ENCODE measurements at regions not wholly inside any gene's neighbourhood (a gene's known extent, or its start where the extent isn't known, plus 50 kb on each side); places are given as distances from the start of the nearest gene placed in this dataset.

GRCh38 chr5:44933686-44934085 lies 124.9 kb downstream of the MRPS30 start:
- no peak overlapping the region for H3K4me3 ChIP-seq (ENCODE audit: low read depth, low read length)
- TF ChIP-seq, protein P1, sequence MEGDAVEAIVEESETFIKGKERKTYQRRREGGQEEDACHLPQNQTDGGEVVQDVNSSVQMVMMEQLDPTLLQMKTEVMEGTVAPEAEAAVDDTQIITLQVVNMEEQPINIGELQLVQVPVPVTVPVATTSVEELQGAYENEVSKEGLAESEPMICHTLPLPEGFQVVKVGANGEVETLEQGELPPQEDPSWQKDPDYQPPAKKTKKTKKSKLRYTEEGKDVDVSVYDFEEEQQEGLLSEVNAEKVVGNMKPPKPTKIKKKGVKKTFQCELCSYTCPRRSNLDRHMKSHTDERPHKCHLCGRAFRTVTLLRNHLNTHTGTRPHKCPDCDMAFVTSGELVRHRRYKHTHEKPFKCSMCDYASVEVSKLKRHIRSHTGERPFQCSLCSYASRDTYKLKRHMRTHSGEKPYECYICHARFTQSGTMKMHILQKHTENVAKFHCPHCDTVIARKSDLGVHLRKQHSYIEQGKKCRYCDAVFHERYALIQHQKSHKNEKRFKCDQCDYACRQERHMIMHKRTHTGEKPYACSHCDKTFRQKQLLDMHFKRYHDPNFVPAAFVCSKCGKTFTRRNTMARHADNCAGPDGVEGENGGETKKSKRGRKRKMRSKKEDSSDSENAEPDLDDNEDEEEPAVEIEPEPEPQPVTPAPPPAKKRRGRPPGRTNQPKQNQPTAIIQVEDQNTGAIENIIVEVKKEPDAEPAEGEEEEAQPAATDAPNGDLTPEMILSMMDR (IDR thresholded peaks at IDR 0.05; ENCODE audit: insufficient read depth, low read depth, low read length): no peak
- DNase-seq (ENCODE audit: low read depth): no peak

DNA sequence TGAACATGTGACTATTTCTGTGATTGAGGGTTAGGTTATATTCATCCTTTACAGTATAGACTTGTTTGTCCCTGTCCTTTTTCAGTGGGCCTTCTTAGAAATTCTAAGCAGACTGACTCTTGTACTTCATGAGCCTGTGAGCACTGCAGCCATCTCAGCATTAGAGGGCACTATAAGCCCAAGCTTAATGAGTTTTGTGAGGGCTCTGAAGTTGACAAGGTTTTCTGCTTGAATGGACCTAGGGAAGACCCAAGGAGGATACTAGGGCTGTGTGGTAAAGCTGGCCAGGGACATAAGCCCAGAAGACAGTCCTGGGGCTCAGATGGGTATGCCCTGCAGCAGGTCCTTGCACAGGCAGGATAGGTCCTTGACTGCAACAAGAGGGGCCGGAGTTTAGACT lies 126.5 kb downstream of the MRPS30 start:
- no peak for DNase-seq (ENCODE audit: low read depth)

GRCh38 chr5:44935871-44936270 lies 127.1 kb downstream of the MRPS30 start:
- no peak for DNase-seq (ENCODE audit: low read depth)
- TF ChIP-seq, protein P1 (IDR thresholded peaks at IDR 0.05; ENCODE audit: insufficient read depth, low read depth, low read length): no peak

More for the DNA sequence above, 126.5 kb downstream of the MRPS30 start:
- TF ChIP-seq, protein P1 (IDR thresholded peaks at IDR 0.05; ENCODE audit: insufficient read depth, low read depth, low read length): no peak
- no peak overlapping the region for H3K4me3 ChIP-seq (ENCODE audit: low read depth, low read length)

DNA sequence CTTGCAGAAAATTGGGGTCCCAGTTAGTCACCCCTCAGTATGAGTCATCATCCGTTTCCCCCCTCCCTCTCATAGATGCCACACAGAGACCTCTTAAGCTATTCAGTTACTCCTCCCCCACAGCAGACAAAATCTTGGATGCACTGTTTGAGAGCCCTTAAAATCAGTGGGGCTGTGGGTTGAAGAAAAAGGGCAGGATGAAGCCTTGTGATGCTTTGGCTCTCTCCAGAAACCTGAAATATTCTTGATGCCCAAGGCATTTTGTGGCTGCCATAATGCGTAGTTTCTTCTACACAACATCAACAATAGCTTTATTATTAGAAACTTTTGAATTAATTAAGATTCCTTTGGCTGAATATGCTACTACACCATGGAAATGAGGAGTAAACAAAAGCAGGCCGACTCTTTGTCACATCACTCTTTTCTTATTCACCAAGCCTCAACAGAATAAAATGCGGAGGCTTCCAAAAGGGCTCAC lies 133.8 kb downstream of the MRPS30 start:
- H3K4me3 ChIP-seq (ENCODE audit: low read depth, low read length): no peak overlapping the region
- no peak for DNase-seq (ENCODE audit: low read depth)
- TF ChIP-seq, protein P1 (IDR thresholded peaks at IDR 0.05; ENCODE audit: insufficient read depth, low read depth, low read length): no peak

More at GRCh38 chr5:44935871-44936270, 127.1 kb downstream of the MRPS30 start:
- H3K4me3 ChIP-seq (ENCODE audit: low read depth, low read length): no peak overlapping the region

- H3K4me3 ChIP-seq (ENCODE audit: low read depth, low read length): no peak overlapping the region
- TF ChIP-seq, protein P1 (IDR thresholded peaks at IDR 0.05; ENCODE audit: insufficient read depth, low read depth, low read length): no peak
- DNase-seq (ENCODE audit: low read depth): no peak
These were observed 134.9 kb downstream of the MRPS30 start for GRCh38 chr5:44943647-44944046.

DNA sequence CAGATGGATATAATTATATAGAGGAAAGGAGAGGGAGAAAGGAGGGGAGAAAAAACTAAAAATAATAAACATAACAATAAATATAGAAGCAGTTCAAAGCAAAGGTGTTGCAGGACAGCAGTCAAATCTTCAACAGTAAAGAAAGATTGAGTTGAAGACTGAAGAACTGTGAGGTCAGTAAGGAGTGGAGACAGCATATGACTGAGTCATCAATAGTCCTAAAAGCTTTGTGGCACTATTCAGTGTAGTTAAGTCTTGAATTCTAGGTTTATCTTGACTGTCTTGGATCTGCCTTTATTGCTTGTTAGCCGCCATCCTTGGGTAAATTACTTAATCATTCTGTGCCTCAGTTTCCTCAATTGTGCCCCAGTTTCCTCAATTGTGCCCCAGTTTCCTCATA lies 137.0 kb downstream of the MRPS30 start:
- DNase-seq (ENCODE audit: low read depth): no peak

More for the DNA sequence above, 137.0 kb downstream of the MRPS30 start:
- no peak overlapping the region for H3K4me3 ChIP-seq (ENCODE audit: low read depth, low read length)
- TF ChIP-seq, protein P1 (IDR thresholded peaks at IDR 0.05; ENCODE audit: insufficient read depth, low read depth, low read length): no peak

Data from fibroblast of villous mesenchyme (primary cell).